H1 (cell line): ENCODE measurements at regions not wholly inside any gene's neighbourhood (a gene's known extent, or its start where the extent isn't known, plus 50 kb on each side); places are given as distances from the start of the nearest gene placed in this dataset.

Experiments
- CTBP2 ChIP-seq: IDR thresholded peaks from 2 replicates; pipeline ENCODE4 v1.7.0; 2011; ENCODE audit warnings: borderline replicate concordance, mild to moderate bottlenecking, moderate library complexity, mixed read lengths, low read length; ENCODE audit not compliant: insufficient read depth, insufficient read length
- RBBP5 ChIP-seq: IDR thresholded peaks from 2 replicates; pipeline ENCODE4 v1.7.1; 2012; ENCODE audit warnings: low read depth, mild to moderate bottlenecking, inconsistent platforms, low read length, moderate library complexity, borderline replicate concordance
- RXRA ChIP-seq: IDR thresholded peaks from 2 replicates; pipeline ENCODE4 v1.6.1; 2011; ENCODE audit warnings: low read depth, mild to moderate bottlenecking, low read length, moderate library complexity; ENCODE audit not compliant: insufficient read depth
- SUZ12 ChIP-seq: fragments of 200-600 bp; sonication (generic); IDR thresholded peaks from 2 replicates; pipeline ENCODE4 v1.6.1; 2012; ENCODE audit warnings: mild to moderate bottlenecking, inconsistent platforms, low read length, moderate library complexity, mixed read lengths
- YY1 ChIP-seq: IDR thresholded peaks from 2 replicates; pipeline ENCODE4 v1.6.1; 2011; ENCODE audit warnings: low read depth, mild to moderate bottlenecking, low read length

DNA sequence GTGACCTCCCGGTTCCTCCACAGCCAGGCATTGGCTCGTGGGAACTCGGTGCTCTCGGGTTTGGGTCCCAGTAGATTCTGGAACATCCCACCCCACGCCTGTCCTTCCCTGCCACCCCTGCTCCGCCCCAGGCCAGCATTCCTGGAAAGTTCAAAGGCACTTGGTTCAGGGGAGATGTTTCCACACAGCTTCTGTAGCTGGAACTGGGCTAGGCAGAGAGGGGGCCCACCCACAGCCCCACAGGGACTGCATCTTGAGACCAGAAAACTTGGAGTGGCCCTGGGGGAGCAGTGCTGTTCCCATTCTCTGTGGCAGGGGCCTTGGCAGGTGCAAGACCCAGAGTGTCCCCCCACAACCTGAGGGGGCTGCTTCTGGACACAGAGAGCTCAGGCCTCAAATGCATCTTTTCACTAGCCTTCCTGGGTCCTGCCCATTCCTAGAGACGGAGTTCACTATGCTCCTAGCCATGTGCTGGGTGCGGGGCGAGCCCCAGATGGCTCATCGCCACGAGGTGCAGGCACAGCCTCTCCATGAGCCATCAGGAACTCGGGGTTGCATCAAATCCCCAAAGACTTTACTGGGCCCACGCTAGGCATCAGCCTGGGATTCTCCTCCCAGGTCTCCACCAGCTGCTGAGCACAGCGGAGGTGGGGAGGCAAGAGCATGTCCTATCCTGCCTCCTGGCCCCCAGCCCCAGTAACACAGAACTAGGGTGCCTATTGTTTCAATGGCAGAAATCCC is 68.7 kb downstream of the ZFP36L2 start (continued):
- TF ChIP-seq RXRA (no peak), SUZ12 (no peak), CTBP2 (no peak), RBBP5 (no peak), YY1 (no peak)
